EL (cell line): ENCODE measurements at regions not wholly inside any gene's neighbourhood (a gene's known extent, or its start where the extent isn't known, plus 50 kb on each side); places are given as distances from the start of the nearest gene placed in this dataset.
"Not testable (repeated sequence)": the region's sequence is repeated elsewhere in the genome, so short reads cannot be mapped to it uniquely, and the experiment has no call there.

Source experiments
- DNase-seq: peaks from one replicate; pipeline ENCODE4 v3.0.0-alpha.2; 2016

DNA sequence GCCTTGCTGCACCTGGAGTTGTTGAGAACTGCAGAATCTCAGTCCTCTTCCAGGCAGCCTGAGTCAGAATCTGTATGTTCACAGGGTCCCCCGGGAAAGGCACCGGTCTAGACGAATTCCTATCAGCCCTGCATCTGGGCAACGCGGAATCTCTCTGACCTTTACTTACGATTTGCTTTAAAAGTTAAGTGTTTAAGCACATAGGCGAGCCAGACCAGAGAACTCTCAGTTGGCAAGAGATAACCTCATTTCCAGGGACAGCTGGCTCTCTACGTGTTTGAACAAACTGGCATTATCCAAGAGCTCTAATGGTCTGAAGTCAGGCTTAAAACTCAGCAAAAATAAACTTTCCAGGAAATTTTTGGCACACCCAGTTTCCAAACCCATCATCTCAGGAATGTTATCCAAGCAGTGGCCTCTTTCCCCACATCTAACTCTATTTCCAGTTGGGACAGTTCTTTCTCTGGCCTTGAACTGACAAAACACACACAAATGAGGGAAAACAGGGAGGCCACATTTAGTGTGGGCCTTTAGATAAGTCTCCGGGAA is 53.4 kb downstream of the HES1 start:
- no peak for DNase-seq

DNA sequence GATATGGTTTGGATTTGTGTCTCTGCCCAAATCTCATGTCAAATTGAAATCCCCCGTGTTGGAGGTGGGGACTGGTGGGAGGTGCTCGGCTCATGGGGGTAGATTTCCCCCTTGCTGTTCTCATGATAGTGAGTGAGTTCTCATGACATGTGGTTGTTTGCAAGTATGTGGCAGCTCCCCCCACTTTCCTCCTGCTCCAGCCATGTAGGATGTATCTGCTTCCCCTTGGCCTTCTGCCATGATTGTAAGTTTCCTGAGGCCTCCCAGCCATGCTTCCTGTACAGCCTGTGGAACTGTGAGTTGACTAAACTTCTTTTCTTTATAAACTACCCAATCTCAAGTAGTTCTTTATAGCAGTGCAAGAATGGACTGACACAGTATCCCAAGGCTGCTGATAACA is 55.9 kb downstream of the HES1 start:
- not testable (repeated sequence) for DNase-seq

DNA sequence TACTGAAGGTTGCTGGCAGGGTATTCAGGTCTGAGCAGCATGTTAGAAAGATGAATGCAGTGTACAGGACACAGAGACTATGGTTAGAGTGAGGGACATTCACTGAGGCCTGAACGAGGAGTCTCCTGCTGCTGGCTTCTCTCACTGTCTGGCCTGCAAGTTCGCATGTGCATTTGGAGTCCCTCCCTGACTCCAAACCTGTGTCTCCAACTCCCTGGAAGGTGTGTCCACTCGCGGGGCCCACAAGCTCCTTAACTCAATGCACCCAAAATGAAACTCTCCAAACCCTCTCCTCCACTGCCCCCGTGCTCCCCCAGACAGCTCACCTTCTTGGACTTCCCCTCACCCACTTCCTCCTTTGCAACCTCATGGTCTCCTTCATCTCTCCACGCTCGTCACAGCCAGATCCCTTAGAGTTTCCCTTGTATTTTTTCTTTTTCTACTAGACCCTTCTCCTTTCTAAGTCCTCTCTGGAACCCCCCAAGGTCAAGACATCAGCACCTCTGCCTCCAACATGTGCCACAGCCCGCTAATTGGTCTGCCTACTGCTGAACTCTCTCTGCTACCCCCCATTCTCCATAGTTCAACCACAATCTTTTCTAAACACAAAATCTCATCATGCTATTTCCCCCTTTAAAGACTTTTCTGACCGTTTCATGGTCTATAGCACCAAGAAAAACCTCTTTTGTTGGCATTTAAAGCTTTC is 58.3 kb downstream of the HES1 start:
- no peak for DNase-seq

GRCh38 chr3:194194757-194195085 is 58.8 kb downstream of the HES1 start:
- DNase-seq, result no peak

DNA sequence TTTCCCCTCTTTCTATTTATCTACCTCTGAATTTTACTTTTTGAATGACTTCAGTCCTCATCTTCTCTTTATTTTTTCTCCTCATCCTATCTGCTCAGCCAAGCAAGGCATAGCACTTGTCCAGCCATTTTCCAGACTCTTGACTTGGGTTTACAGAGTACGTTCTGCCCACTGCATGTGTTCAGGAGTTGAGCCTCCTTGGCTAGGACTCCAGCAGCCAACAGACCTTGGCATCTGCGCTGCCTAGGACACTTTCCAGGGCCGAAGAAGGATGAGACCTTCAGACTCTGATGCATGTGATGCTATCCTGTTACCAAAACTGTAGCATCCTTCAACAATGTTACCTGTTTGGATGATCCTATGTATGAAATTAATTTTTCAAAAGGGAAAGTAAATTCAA is 59.7 kb downstream of the HES1 start:
- DNase-seq, result no peak

DNA sequence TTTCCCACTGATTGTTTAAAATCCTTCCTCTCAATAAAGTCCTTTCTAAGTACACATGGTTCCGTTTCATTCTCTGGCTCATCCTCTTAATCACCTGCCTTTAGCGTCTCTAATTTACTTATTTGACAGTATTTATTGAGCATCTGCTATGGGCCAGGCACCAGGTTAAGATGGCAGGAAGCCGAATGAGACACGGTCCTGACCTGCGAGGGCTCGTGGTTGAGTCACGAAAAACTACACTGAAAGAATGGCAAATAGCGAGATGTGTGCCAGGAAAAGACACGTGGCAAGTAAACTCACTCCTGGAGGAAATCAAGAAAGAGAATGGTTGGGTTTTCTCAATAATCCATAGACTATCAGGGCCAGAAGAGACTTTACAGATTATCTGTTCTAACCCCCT is 60.9 kb downstream of the HES1 start:
- no peak for DNase-seq

DNA sequence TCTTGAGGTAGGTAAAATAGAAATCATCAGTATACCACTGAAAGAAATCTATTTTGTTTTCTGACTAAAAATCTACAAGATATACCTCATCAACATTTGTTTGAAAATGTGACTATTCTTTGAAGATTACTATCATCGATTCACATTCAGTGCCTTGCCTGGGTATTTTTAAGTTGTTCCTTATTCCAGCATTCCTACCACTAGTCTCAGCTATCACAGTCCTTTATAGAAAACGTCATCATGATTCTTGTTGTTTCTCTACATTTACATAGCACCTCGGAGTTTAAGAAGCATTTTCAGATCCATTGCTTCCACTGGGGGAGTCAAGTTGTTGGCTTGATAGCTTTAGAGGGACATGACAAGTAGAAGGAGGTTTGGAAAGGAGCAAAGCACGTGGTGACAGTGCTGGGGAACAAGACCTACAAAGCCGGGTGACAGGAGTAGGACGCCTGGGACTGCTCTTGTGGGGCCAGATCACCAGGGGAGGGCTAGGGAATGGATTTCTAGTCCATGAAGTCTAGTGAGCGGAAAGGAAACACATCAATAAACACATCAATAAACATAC is 61.5 kb downstream of the HES1 start:
- DNase-seq, result no peak

DNA sequence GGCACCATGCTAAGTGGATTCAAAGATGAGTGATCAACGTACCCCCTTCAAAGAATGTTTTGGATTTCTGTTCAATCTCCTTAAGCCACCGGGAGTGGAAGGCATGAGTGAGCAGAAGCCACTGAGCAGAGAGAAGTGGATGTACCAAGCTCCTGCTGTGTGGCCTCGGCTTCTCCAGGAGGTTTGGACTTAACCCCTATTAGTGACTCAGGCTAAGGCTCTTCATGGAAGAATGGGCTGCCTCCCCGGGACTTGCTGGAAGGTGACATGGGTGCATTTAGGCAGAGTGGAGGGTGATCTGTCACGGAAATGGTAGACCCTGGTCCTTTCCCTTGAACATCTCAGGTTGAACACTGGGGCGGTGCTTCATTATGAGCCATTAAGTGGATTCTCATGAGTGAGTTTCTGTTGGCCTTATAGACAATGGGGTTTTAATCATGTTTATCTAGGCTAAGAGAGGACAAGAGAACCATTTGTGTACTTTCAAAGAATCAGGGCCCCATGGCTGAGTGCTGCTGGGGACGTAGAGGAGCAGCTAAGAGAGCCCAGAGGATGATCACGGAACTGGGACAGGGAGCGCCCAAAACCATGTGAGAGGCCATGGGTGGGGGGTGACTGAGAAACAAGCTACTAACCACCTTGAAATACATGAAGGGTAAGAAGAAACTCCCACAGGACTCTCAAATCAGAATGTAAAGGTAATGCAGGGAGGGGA is 62.2 kb downstream of the HES1 start:
- no peak for DNase-seq

- no peak for DNase-seq
These were observed 63.0 kb downstream of the HES1 start for GRCh38 chr3:194198938-194199337.

- no peak for DNase-seq
These were observed 64.6 kb downstream of the HES1 start for GRCh38 chr3:194200422-194201081.

GRCh38 chr3:194201953-194202666 is 66.2 kb downstream of the HES1 start:
- no peak for DNase-seq

GRCh38 chr3:194203482-194204041 is 67.6 kb downstream of the HES1 start:
- DNase-seq, result no peak

- DNase-seq, result no peak
These were observed 68.4 kb downstream of the HES1 start for GRCh38 chr3:194204042-194204987.

GRCh38 chr3:194205675-194206133 is 69.8 kb downstream of the HES1 start:
- no peak for DNase-seq

DNA sequence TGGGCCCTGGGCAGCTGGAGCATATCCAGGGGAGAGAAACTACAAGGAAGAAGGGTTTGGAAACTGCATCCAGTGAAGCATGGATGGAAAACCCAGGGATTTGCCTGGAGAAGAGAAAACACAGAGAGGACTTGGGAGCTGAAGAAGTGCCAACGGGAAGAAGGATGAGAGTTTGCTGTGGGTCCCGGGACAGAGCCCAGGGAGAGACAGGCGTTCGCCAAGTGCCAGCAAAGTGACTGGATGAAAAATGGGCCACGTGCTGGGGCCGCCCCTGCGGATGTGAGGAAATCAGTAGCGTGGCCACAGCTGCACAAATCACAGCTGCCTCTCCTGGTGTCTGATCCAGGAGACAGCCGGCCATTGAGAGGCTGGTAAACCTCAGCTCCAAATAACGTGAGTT is 70.4 kb downstream of the HES1 start:
- DNase-seq, result no peak

DNA sequence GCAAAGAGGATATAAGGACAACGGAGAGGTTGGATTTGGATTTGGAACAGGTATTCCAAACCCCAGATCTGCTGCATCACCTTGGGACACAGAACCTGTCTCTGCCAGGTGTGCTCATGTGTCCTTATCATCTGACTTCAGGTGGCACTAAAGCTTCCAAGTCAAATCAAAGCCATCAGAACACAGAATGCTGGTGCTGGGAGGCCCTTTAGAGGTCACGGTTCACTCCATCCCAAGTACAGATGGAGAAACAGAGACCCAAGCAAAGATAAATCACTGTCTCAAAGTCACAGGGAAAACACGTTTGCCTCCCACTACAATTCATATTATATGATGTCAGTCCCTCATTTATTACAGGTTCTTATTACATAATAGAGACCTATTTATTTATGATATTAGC is 72.8 kb downstream of the HES1 start:
- no peak for DNase-seq

DNA sequence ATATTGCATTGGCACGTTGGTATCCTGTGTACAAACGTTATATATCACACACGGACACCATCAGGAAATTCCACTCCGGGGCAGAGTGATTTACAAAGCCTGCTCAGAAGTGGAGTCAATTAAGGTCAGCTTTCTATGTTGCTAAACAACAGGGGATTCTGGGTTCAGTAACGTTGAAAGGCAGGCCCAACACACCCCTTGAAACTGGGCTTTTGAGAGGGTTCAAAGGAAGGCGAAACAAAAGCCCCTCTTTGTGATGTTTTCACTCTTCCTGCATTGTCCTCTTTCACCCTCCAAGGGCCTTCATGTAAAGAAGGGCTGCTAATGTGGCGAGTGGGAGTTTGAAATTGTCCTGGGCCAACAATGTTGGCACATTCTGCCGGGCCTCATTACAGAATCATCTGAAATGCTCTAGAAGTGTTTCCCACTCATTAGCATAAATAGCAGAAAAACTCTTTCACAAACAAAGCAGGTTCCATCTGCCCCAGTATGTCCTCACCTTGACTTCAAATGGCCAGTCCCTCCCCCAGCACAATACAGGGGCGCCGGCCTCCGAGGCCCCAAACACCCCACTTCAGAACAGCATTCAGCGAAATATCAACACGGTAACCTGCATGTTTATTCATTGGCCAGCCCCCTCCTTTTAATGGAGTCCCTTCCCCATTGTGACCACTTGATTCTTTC is 76.4 kb downstream of the HES1 start:
- no peak for DNase-seq

DNA sequence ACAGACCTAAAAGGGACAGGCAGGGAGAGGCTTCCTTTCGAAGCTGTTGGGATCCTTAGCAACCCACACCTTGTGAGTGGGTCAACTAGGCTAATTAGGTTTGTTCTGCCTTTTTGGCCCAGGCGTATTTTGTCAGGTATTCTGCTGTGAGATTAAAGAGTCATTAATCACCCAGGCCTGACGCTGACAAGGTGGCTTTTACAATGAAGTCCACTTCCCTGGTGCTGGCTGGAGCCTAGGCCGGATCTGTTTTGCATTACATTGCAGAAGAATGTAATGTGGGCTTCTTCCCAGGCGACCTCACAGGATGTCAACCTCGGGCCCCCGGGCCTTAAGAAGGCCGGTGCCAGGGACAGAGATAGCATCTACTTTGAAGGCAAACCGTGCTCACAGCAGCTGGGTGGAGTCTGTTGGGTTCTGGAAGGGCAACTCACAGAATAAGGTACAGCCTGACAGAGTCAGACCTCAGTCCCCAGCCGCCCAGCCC is 76.9 kb downstream of the HES1 start:
- DNase-seq, result no peak

DNA sequence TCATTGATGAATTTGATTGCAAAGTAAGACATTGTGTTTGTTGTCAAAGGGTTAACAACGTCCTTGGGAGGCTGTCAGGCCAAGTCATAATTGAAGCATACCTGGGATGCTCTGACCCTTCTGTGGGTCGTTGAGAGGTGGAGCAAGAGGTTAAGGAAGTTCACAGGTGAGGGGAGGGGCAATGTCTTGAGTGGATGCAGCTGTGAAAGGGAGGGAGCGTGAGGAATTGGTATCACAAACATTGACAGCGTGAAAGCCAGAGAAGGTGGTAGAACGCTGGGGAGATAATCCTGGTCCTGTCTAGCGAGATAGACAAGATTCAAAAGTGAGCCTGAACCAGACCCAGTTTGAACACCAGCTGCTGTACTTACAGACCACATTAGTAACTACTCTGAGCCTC is 79.4 kb downstream of the HES1 start:
- no peak for DNase-seq

GRCh38 chr3:194218646-194219453 is 82.9 kb downstream of the HES1 start:
- DNase-seq, result no peak
